Left lung (tissue), 4 donors: ENCODE measurements at regions not wholly inside any gene's neighbourhood (a gene's known extent, or its start where the extent isn't known, plus 50 kb on each side); places are given as distances from the start of the nearest gene placed in this dataset.

Experiments used
- ATAC-seq: fragments of 200-7000 bp; cut with Tn5 transposase; one replicate; pipeline ENCODE4 v1.9.1; 2020; ENCODE audit warnings: moderate library complexity
- DNase-seq, 4 donors: peaks; one replicate each; pipeline ENCODE4 v3.0.0-alpha.2; 2013 to 2020
- H3K27ac ChIP-seq, 2 donors: fragments of 200-600 bp; sonication (generic) in 1 of 2; one replicate each; pipeline versions ENCODE4 v1.5.0 to v1.8.0; 2020 to 2021
- H3K27me3 ChIP-seq, 2 donors: fragments of 200-600 bp; sonication (generic) in 1 of 2; one replicate each; pipeline versions ENCODE4 v1.5.0 to v1.8.0; 2020 to 2021
- H3K36me3 ChIP-seq, 2 donors: fragments of 200-600 bp; sonication (generic) in 1 of 2; one replicate each; pipeline versions ENCODE4 v1.5.0 to v1.8.0; 2020 to 2021
- H3K4me1 ChIP-seq, 2 donors: fragments of 200-600 bp; one replicate each; pipeline ENCODE4 v1.8.0; 2021
- H3K4me3 ChIP-seq, 2 donors: fragments of 200-600 bp; sonication (generic) in 1 of 2; one replicate each; pipeline versions ENCODE4 v1.5.0 to v1.8.0; 2020 to 2021; ENCODE audit warnings: mild to moderate bottlenecking in 1 of 2
- H3K9me3 ChIP-seq, 2 donors: fragments of 200-600 bp; sonication (generic) in 1 of 2; one replicate each; pipeline versions ENCODE4 v1.5.0 to v1.8.0; 2020 to 2021
- intact Hi-C, 2 donors: fragments of 100-400 bp; cut with DNase I; formaldehyde crosslinking; loops; one replicate each; pipeline versions ENCODE4 v1.11.2 to v1.14.2; 2022
- TF ChIP-seq, protein P1 (sequence below), 2 donors: fragments of 200-600 bp; sonication (generic) in 1 of 2; IDR thresholded peaks; one replicate each; pipeline versions ENCODE4 v1.5.0 to v1.8.0; 2021; ENCODE audit warnings: antibody characterized with exemption in 2 of 2
- donor health status: DM: no; HTN: yes; CAD: no.
- donor health status: DM: no; HTN: no; CAD: no.

DNA sequence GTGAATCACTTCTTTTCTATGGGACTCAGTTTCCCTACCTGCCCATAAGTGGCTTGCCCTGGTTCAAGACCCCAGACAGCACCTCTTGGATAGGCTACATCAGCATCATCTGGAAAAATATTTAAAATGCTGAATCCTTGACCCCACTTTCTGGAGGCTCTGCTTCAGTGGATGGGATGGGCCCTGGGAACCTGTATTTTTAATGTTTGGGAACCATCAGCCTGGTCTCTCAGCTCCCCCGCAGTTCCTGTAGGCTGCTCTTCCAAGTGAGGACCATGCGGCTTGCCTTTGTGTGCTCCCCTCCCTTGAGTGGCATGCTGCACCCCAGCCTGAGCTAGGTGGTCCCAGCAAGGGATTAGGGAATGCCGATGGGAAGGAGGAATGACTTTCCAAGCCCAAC, 68.3 kb upstream of the CRHR1 start:
- Histone ChIP-seq H3K9me3 (no peaks in the 10 kb centered on the region), H3K4me3 (no peak overlapping the region), H3K36me3 (no peaks in the 10 kb centered on the region), H3K27me3 (peaks cover 4 to 66% of the 10 kb centered on the region in 2 donors), H3K27ac (no peak overlapping the region), H3K4me1 (no peaks in the 10 kb centered on the region)
- intact Hi-C loops, result no loop called here
- ATAC-seq (no peak), DNase-seq (no peak)
- TF ChIP-seq, protein P1, sequence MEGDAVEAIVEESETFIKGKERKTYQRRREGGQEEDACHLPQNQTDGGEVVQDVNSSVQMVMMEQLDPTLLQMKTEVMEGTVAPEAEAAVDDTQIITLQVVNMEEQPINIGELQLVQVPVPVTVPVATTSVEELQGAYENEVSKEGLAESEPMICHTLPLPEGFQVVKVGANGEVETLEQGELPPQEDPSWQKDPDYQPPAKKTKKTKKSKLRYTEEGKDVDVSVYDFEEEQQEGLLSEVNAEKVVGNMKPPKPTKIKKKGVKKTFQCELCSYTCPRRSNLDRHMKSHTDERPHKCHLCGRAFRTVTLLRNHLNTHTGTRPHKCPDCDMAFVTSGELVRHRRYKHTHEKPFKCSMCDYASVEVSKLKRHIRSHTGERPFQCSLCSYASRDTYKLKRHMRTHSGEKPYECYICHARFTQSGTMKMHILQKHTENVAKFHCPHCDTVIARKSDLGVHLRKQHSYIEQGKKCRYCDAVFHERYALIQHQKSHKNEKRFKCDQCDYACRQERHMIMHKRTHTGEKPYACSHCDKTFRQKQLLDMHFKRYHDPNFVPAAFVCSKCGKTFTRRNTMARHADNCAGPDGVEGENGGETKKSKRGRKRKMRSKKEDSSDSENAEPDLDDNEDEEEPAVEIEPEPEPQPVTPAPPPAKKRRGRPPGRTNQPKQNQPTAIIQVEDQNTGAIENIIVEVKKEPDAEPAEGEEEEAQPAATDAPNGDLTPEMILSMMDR (IDR thresholded peaks at IDR 0.05), result no peak

DNA sequence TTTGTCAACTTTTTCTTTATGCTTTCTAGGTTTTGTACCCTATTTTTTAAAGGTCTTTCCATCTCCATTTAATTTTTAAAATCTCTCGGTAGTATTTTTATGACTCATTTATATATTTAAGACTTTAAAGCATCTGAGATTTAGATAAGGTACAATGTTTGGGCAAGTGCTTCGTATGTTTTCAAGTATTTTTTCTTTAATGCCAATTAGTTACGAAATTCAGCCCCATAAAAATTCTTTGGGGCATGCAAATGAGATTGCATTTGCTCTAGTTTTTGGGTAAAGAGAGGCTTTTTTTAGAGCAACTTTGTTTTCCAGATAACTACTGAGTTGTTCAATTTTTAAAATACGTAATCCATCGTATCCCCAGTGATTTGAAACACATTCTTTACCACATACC, 65.3 kb upstream of the CRHR1 start:
- DNase-seq, result no peak
- TF ChIP-seq, protein P1 (IDR thresholded peaks at IDR 0.05), result no peak

DNA sequence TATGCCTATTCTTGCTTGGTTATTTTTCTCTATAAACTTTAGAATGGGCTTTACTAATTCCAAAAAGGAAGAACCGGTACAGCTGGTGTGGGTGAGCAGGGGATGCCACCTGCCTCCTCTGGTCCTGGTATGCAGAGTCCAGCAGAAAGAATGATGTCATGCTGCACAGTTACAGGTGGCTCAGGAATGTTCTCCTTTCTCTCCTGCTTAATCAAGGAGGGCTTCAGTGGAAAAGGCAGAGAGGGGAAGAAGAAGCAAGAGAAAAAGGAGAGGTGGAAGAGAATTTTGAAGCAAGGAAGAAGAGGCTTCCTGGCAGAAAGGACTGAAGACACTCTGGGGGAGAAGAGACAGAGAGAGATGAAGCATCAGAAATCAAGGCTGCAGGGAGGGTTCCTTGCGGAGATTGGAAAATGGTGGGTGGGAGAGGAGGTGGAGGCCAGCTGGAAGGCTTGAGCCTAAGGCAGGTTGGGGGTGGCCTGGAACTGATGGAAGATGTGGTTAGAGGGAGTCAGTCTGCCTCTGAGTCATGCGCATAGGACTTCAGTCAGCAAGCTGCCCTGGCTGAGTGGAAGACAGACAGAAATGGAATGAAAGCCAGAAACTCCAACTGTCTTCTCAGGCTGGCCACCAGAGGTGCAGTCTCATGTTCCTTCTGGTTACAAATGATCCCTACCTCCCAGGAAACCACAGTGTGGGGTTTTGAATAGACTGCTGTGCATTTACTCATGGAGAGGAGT, 64.6 kb upstream of the CRHR1 start:
- Histone ChIP-seq H3K4me1 (no peaks in the 10 kb centered on the region), H3K27me3 (peaks cover 4 to 70% of the 10 kb centered on the region in 2 donors), H3K9me3 (no peaks in the 10 kb centered on the region), H3K4me3 (no peak overlapping the region), H3K36me3 (no peaks in the 10 kb centered on the region), H3K27ac (no peak overlapping the region)
- ATAC-seq (peak; percentile 76), DNase-seq (no peak)
- intact Hi-C loops, result no loop called here
- TF ChIP-seq, protein P1 (IDR thresholded peaks at IDR 0.05), result no peak

More for the DNA sequence above, 65.3 kb upstream of the CRHR1 start:
- Histone ChIP-seq H3K9me3 (no peaks in the 10 kb centered on the region), H3K27me3 (peaks cover 4 to 73% of the 10 kb centered on the region in 2 donors), H3K4me3 (no peak overlapping the region), H3K27ac (no peak overlapping the region), H3K36me3 (no peaks in the 10 kb centered on the region), H3K4me1 (no peaks in the 10 kb centered on the region)
- intact Hi-C loops, result no loop called here
- ATAC-seq, result no peak

DNA sequence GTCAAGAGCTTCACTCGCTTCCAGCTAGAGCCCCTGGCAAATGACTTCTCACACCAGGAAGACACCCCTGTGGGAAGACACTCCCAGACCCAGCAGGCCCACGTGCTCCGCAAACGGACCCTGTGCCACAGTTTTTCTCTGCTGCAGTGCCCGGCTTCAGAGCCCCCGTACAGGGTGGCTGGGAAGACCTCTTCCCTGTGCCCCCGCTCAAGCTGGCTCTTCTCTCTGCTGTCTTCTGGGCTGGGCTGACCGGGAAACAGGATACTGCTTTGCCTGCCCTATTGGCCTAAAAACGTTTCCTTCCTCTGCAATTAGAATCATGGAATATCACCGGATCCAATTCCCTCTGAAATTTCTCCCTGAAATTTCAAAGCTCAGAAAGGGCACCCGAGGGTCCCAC, 63.7 kb upstream of the CRHR1 start:
- TF ChIP-seq, protein P1 (IDR thresholded peaks at IDR 0.05), result no peak
- peaks cover 4 to 65% of the 10 kb centered on the region in 2 donors for H3K27me3 ChIP-seq
- H3K27ac ChIP-seq, result no peak overlapping the region
- intact Hi-C loops, result no loop called here
- no peak overlapping the region for H3K4me3 ChIP-seq
- DNase-seq (no peak), ATAC-seq (no peak)
- no peaks in the 10 kb centered on the region for H3K4me1 ChIP-seq
- H3K36me3 ChIP-seq, result no peaks in the 10 kb centered on the region
- no peaks in the 10 kb centered on the region for H3K9me3 ChIP-seq

DNA sequence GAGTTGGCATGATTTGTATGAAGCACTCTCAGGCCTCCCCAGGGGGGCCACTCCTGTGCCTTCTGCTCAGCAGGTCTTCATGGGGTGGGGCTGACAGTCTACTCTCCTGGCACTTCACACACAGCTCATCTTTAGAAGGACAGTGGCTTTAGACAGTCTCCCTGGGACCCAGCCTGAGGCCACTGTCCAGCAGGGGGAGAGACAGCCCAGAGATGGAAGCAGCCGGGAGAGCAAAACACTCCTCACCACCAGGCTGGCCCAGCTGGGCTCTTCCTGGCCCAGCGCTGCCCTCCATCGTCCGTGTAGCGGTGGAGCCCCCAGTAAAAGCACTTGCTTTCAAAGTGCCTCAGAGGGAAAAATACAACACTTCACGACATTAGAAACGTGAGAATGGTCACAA, 62.0 kb upstream of the CRHR1 start:
- Histone ChIP-seq H3K4me1 (no peaks in the 10 kb centered on the region), H3K36me3 (no peaks in the 10 kb centered on the region), H3K27ac (no peak overlapping the region), H3K27me3 (peaks cover under 1 to 58% of the 10 kb centered on the region in 2 donors), H3K4me3 (no peak overlapping the region), H3K9me3 (no peaks in the 10 kb centered on the region)
- TF ChIP-seq, protein P1 (IDR thresholded peaks at IDR 0.05), result no peak
- intact Hi-C loops, result no loop called here
- ATAC-seq, result peak; percentile 51
- peak in 1 of 4 donors; percentile 12 for DNase-seq
